Ishikawa (cell line): ENCODE measurements at regions not wholly inside any gene's neighbourhood (a gene's known extent, or its start where the extent isn't known, plus 50 kb on each side); places are given as distances from the start of the nearest gene placed in this dataset.

ENCODE experiments used
- CEBPB ChIP-seq: IDR thresholded peaks from 2 replicates; pipeline ENCODE4 v1.6.1; 2012
- EGR1 ChIP-seq: IDR thresholded peaks from 2 replicates; pipeline ENCODE4 v1.6.1; 2012
- EP300 ChIP-seq: IDR thresholded peaks from 2 replicates; pipeline ENCODE4 v1.6.1; 2012; ENCODE audit warnings: borderline replicate concordance
- NFIC ChIP-seq: IDR thresholded peaks from 2 replicates; pipeline ENCODE4 v1.6.1; 2012
- RAD21 ChIP-seq: IDR thresholded peaks from 2 replicates; pipeline ENCODE4 v1.6.1; 2012; ENCODE audit warnings: low read depth
- TAF1 ChIP-seq: IDR thresholded peaks from 2 replicates; pipeline ENCODE4 v1.6.1; 2012; ENCODE audit warnings: low read depth, mild to moderate bottlenecking
- TCF12 ChIP-seq: IDR thresholded peaks from 2 replicates; pipeline ENCODE4 v1.6.1; 2012; ENCODE audit warnings: low read depth
- TEAD4 ChIP-seq: IDR thresholded peaks from 2 replicates; pipeline ENCODE4 v1.6.1; 2012
- USF1 ChIP-seq: IDR thresholded peaks from 2 replicates; pipeline ENCODE4 v1.6.1; 2012
- YY1 ChIP-seq: IDR thresholded peaks from 2 replicates; pipeline ENCODE4 v1.6.1; 2012; ENCODE audit warnings: low read depth
- TF ChIP-seq, protein P1 (sequence below): IDR thresholded peaks from 2 replicates; pipeline ENCODE4 v1.6.1; 2012
- TF ChIP-seq, protein P2 (sequence below): IDR thresholded peaks from 2 replicates; pipeline ENCODE4 v1.6.1; 2012; ENCODE audit warnings: low read depth, mild to moderate bottlenecking

GRCh38 chr13:83691966-83692365 lies 190.3 kb downstream of the SLITRK1 start:
- TF ChIP-seq, protein P1, sequence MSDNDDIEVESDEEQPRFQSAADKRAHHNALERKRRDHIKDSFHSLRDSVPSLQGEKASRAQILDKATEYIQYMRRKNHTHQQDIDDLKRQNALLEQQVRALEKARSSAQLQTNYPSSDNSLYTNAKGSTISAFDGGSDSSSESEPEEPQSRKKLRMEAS: no peak
- TF ChIP-seq EP300 (no peak), YY1 (no peak), EGR1 (no peak), TAF1 (no peak), CEBPB (no peak), RAD21 (no peak), TEAD4 (no peak), NFIC (no peak), TCF12 (no peak), USF1 (no peak)
- TF ChIP-seq, protein P2, sequence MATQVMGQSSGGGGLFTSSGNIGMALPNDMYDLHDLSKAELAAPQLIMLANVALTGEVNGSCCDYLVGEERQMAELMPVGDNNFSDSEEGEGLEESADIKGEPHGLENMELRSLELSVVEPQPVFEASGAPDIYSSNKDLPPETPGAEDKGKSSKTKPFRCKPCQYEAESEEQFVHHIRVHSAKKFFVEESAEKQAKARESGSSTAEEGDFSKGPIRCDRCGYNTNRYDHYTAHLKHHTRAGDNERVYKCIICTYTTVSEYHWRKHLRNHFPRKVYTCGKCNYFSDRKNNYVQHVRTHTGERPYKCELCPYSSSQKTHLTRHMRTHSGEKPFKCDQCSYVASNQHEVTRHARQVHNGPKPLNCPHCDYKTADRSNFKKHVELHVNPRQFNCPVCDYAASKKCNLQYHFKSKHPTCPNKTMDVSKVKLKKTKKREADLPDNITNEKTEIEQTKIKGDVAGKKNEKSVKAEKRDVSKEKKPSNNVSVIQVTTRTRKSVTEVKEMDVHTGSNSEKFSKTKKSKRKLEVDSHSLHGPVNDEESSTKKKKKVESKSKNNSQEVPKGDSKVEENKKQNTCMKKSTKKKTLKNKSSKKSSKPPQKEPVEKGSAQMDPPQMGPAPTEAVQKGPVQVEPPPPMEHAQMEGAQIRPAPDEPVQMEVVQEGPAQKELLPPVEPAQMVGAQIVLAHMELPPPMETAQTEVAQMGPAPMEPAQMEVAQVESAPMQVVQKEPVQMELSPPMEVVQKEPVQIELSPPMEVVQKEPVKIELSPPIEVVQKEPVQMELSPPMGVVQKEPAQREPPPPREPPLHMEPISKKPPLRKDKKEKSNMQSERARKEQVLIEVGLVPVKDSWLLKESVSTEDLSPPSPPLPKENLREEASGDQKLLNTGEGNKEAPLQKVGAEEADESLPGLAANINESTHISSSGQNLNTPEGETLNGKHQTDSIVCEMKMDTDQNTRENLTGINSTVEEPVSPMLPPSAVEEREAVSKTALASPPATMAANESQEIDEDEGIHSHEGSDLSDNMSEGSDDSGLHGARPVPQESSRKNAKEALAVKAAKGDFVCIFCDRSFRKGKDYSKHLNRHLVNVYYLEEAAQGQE: no peak
